K562 (cell line): ENCODE measurements at regions not wholly inside any gene's neighbourhood (a gene's known extent, or its start where the extent isn't known, plus 50 kb on each side); places are given as distances from the start of the nearest gene placed in this dataset.
A peak's percentile ranks its signal among the peaks of the same experiment; 100 is the strongest.

Source experiments
- ATAC-seq: fragments of 200-7000 bp; cut with Tn5 transposase; 3 replicates; pipeline ENCODE4 v1.9.1; 2020; ENCODE audit warnings: moderate library complexity
- BruUV-seq: library from RNA; stranded (reverse); fragments of 400-500 nt; replicated peaks from 2 replicates; lab custom pipeline; 2021; lab: Mats Ljungman, UMichigan
- CTCF ChIA-PET: fragments of 300-600 bp; formaldehyde crosslinking; extraction: SDS; loops from one replicate; lab custom pipeline; 2021; ENCODE audit warnings: low intra/inter-chr PET ratio; lab: Yijun Ruan, JAX
- POLR2A ChIA-PET: fragments of 300-600, 350-650 bp; sonication (Branson Sonifier 250); formaldehyde crosslinking; extraction: SDS; loops from one replicate; lab custom pipeline; 2021; ENCODE audit warnings: antibody characterized with exemption, inconsistent platforms; lab: Yijun Ruan, JAX
- DNase-seq, 4 experiments: peaks; one replicate each; pipeline versions ENCODE4 v3.0.0 to v3.0.0-alpha.2; 2011 to 2018; ENCODE audit warnings: low spot score in 3 of 4, mixed read lengths in 3 of 4; ENCODE audit errors: extremely low read depth in 1 of 4
- FAIRE-seq: peaks from 2 replicates; lab custom pipeline; 2011; peaks lifted over from hg19 to GRCh38; lab: Jason Lieb, UNC
- H2AFZ ChIP-seq: 2 replicates; pipeline ENCODE4 v1.6.0; 2011; ENCODE audit warnings: low read depth, low read length, control low read depth, inconsistent platforms
- H3K27ac ChIP-seq: fragments of 200-600 bp; 3 replicates; pipeline ENCODE4 v1.8.0; 2011; ENCODE audit warnings: low read depth, mild to moderate bottlenecking, control low read depth, inconsistent platforms, low read length, moderate library complexity, mixed read lengths; ENCODE audit errors: extremely low read depth
- H3K27me3 ChIP-seq, 2 experiments: fragments of 300-600 bp in 1 of 2; 2 replicates in 1 of 2; 3 replicates in 1 of 2; pipeline versions ENCODE4 v1.6.0 to v1.8.0; 2011; ENCODE audit warnings: inconsistent platforms in 2 of 2, low read length in 2 of 2, mild to moderate bottlenecking in 1 of 2, mixed read lengths in 1 of 2, moderate library complexity in 1 of 2; ENCODE audit not compliant: control insufficient read depth in 2 of 2, insufficient read depth in 2 of 2
- H3K36me3 ChIP-seq: fragments of 300-600 bp; 3 replicates; pipeline ENCODE4 v1.8.0; 2011; ENCODE audit warnings: mild to moderate bottlenecking, low read length, inconsistent platforms; ENCODE audit not compliant: control insufficient read depth, insufficient read depth
- H3K4me1 ChIP-seq, 2 experiments: fragments of 200-600 bp in 1 of 2; replicated peaks in 1 of 2; 2 replicates in 1 of 2; 3 replicates in 1 of 2; pipeline versions ENCODE4 v1.5.1 to v1.8.0; 2011; ENCODE audit warnings: inconsistent platforms in 2 of 2, low read length in 2 of 2, mild to moderate bottlenecking in 1 of 2, mixed read lengths in 1 of 2, moderate library complexity in 1 of 2; ENCODE audit not compliant: control insufficient read depth in 2 of 2, insufficient read depth in 2 of 2
- H3K4me2 ChIP-seq: 2 replicates; pipeline ENCODE4 v1.6.1; 2011; ENCODE audit warnings: low read length, control low read depth, inconsistent platforms, mixed read lengths; ENCODE audit not compliant: insufficient read depth
- H3K4me3 ChIP-seq: fragments of 200-600 bp; sonication (generic), shearing (Covaris generic); 2 replicates; pipeline ENCODE4 v1.5.1; 2016; ENCODE audit warnings: control low read depth, inconsistent platforms
- H3K79me2 ChIP-seq: fragments of 200-600 bp; 3 replicates; pipeline ENCODE4 v1.8.0; 2011; ENCODE audit warnings: low read length, inconsistent platforms; ENCODE audit not compliant: control insufficient read depth, insufficient read depth
- H3K9ac ChIP-seq, 2 experiments: 2 replicates each; pipeline versions ENCODE4 v1.6.0 to v1.6.1; 2011; ENCODE audit warnings: low read depth in 2 of 2, low read length in 2 of 2, control low read depth in 1 of 2, inconsistent platforms in 1 of 2, mild to moderate bottlenecking in 1 of 2, mixed read lengths in 1 of 2; ENCODE audit not compliant: insufficient read depth in 1 of 2
- H3K9me1 ChIP-seq: one replicate; pipeline ENCODE4 v1.6.0; 2011; ENCODE audit warnings: inconsistent platforms, mild to moderate bottlenecking, low read length, moderate library complexity; ENCODE audit not compliant: control insufficient read depth, insufficient read depth
- H3K9me3 ChIP-seq: replicated peaks from 2 replicates; pipeline ENCODE4 v1.5.1; 2011; ENCODE audit warnings: low read depth, low read length, inconsistent platforms; ENCODE audit not compliant: control insufficient read depth, insufficient read depth
- H4K20me1 ChIP-seq: replicated peaks from 2 replicates; pipeline ENCODE4 v1.6.1; 2011; ENCODE audit warnings: low read length, inconsistent platforms, mixed read lengths; ENCODE audit not compliant: control insufficient read depth, insufficient read depth
- WGBS: fragments of 100-300 bp; shearing (Covaris generic); methylation state at CpG from one replicate; pipeline ENCODE4 v1.1.6; 2016; ENCODE audit warnings: low coverage, mixed read lengths; ENCODE audit not compliant: insufficient coverage; ENCODE audit errors: missing lambda C conversion rate; 5-methylcytosine and 5-hydroxymethylcytosine counted together
- in situ Hi-C: fragments of 300-500 bp; cut with MboI; formaldehyde crosslinking; loops from 4 replicates; pipeline ENCODE4 v1.15.0; 2018; ENCODE audit warnings: inconsistent platforms, mixed read lengths
- intact Hi-C: fragments of 100-400 bp; cut with micrococcal nuclease; formaldehyde crosslinking; loops from 2 replicates; pipeline ENCODE4 v1.14.2; 2022
- TF ChIP-seq, protein P1 (sequence below): fragments of 450-650 bp; formaldehyde crosslinking; IDR thresholded peaks from 2 replicates; pipeline ENCODE4 v1.4.0; 2022; ENCODE audit warnings: missing genetic modification characterization
- TF ChIP-seq, protein P2 (sequence below): fragments of 450-650 bp; formaldehyde crosslinking; IDR thresholded peaks from 2 replicates; pipeline ENCODE4 v1.4.0; 2020; ENCODE audit warnings: mild to moderate bottlenecking, mixed read lengths

- Histone ChIP-seq H3K9ac (no peak overlapping the region), H3K4me3 (no peak overlapping the region), H3K27ac (no peak overlapping the region), H3K9me3 (no peaks in the 10 kb centered on the region; the same call in 1 of the 2 replicates), H3K79me2 (no peaks in the 10 kb centered on the region), H3K9me1 (no peaks in the 10 kb centered on the region), H3K36me3 (no peaks in the 10 kb centered on the region), H3K27me3 (no peaks in the 10 kb centered on the region), H4K20me1 (no peaks in the 10 kb centered on the region), H2AFZ (no peak overlapping the region), H3K4me1 (no peaks in the 10 kb centered on the region), H3K4me2 (no peak overlapping the region)
- POLR2A ChIA-PET: no interaction called here
- no TSS peak for BruUV-seq
- in situ Hi-C loops (no loop called here), intact Hi-C loops (no loop called here)
- TF ChIP-seq, protein P1, sequence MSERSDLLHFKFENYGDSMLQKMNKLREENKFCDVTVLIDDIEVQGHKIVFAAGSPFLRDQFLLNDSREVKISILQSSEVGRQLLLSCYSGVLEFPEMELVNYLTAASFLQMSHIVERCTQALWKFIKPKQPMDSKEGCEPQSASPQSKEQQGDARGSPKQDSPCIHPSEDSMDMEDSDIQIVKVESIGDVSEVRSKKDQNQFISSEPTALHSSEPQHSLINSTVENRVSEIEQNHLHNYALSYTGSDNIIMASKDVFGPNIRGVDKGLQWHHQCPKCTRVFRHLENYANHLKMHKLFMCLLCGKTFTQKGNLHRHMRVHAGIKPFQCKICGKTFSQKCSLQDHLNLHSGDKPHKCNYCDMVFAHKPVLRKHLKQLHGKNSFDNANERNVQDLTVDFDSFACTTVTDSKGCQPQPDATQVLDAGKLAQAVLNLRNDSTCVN (CRISPR knock-in tag): no peak
- TF ChIP-seq, protein P2, sequence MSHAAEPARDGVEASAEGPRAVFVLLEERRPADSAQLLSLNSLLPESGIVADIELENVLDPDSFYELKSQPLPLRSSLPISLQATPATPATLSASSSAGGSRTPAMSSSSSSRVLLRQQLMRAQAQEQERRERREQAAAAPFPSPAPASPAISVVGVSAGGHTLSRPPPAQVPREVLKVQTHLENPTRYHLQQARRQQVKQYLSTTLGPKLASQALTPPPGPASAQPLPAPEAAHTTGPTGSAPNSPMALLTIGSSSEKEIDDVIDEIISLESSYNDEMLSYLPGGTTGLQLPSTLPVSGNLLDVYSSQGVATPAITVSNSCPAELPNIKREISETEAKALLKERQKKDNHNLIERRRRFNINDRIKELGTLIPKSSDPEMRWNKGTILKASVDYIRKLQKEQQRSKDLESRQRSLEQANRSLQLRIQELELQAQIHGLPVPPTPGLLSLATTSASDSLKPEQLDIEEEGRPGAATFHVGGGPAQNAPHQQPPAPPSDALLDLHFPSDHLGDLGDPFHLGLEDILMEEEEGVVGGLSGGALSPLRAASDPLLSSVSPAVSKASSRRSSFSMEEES (CRISPR knock-in tag): peak; percentile 81
- DNase-seq: no peak
- no peak for FAIRE-seq
- WGBS: 0% methylated on average over 1 of the region's 1 CpG
- ATAC-seq: no peak
- CTCF ChIA-PET: no interaction called here
Measured at GRCh38 chr5:158384535-158385481, 525.9 kb upstream of the CLINT1 start.
